ENCODE measurements at regions not wholly inside any gene's neighbourhood (a gene's known extent, or its start where the extent isn't known, plus 50 kb on each side); places are given as distances from the start of the nearest gene placed in this dataset.

GRCh38 chr12:67424784-67425183, 155.6 kb downstream of the CAND1 start:
- H3K27me3 ChIP-seq (ENCODE audit: insufficient read depth, low read length) = no peaks in the 10 kb centered on the region
- H3K9me2 ChIP-seq (ENCODE audit: insufficient read depth) = no peaks in the 10 kb centered on the region
- RAD21 ChIA-PET (ENCODE audit: low non-redundant PET in 1 of 2, low total read pairs in 2 of 2, uncharacterized antibody in 2 of 2, unreplicated experiment in 2 of 2) = no interaction called here
- no peak overlapping the region for H3K27ac ChIP-seq (ENCODE audit: low read depth, low read length)
- no peak overlapping the region for H2AFZ ChIP-seq (ENCODE audit: low read depth, low read length, poor library complexity, severe bottlenecking)
- H3K4me1 ChIP-seq (ENCODE audit: control insufficient read depth in 1 of 2, insufficient read depth in 2 of 2, low read length in 2 of 2) = no peaks in the 10 kb centered on the region
- H3K9me3 ChIP-seq (ENCODE audit: control insufficient read depth in 1 of 2, insufficient read depth in 1 of 2, low read depth in 1 of 2, low read length in 2 of 2) = no peaks in the 10 kb centered on the region
- no peaks in the 10 kb centered on the region for H4K20me1 ChIP-seq (ENCODE audit: insufficient read depth)
- ATAC-seq (no peak; the same call in 1 of the 2 replicates), DNase-seq (ENCODE audit: low read depth, low spot score) (no peak)
- H3K36me3 ChIP-seq (ENCODE audit: control insufficient read depth in 1 of 2, insufficient read depth in 2 of 2, low read length in 2 of 2) = no peaks in the 10 kb centered on the region
- BruUV-seq (replicated peaks) = no TSS peak
- no peak overlapping the region for H3K4me2 ChIP-seq (ENCODE audit: low read length)
- no peak overlapping the region for H3K4me3 ChIP-seq (replicated peaks in 1 of 2; ENCODE audit: low read depth in 1 of 2, low read length in 2 of 2)
- no peaks in the 10 kb centered on the region for H3K79me2 ChIP-seq (ENCODE audit: insufficient read depth, low read length)
- intact Hi-C loops (cut with micrococcal nuclease) = no loop called here
- POLR2A ChIA-PET = no interaction called here
- TF ChIP-seq EZH2phosphoT487 (IDR thresholded peaks at IDR 0.05; ENCODE audit: borderline replicate concordance) (no peak), ZFX (IDR thresholded peaks at IDR 0.05) (no peak), FOSL1 (IDR thresholded peaks at IDR 0.05; ENCODE audit: low read depth) (no peak), POLR2AphosphoS5 (IDR thresholded peaks at IDR 0.05; ENCODE audit: low read depth, low read length) (no peak), SP1 (IDR thresholded peaks at IDR 0.05; ENCODE audit: low read depth) (no peak), SRF (IDR thresholded peaks at IDR 0.05; ENCODE audit: low read depth) (no peak), ELF1 (IDR thresholded peaks at IDR 0.05; ENCODE audit: borderline replicate concordance, low read depth) (no peak), CBX3 (IDR thresholded peaks at IDR 0.05; ENCODE audit: low read depth) (no peak), EGR1 (IDR thresholded peaks at IDR 0.05; ENCODE audit: low read depth) (no peak), ZNF274 (IDR thresholded peaks at IDR 0.05; ENCODE audit: low read depth, low read length) (no peak), EZH2 (IDR thresholded peaks at IDR 0.05) (no peak)
- TF ChIP-seq, protein P1, sequence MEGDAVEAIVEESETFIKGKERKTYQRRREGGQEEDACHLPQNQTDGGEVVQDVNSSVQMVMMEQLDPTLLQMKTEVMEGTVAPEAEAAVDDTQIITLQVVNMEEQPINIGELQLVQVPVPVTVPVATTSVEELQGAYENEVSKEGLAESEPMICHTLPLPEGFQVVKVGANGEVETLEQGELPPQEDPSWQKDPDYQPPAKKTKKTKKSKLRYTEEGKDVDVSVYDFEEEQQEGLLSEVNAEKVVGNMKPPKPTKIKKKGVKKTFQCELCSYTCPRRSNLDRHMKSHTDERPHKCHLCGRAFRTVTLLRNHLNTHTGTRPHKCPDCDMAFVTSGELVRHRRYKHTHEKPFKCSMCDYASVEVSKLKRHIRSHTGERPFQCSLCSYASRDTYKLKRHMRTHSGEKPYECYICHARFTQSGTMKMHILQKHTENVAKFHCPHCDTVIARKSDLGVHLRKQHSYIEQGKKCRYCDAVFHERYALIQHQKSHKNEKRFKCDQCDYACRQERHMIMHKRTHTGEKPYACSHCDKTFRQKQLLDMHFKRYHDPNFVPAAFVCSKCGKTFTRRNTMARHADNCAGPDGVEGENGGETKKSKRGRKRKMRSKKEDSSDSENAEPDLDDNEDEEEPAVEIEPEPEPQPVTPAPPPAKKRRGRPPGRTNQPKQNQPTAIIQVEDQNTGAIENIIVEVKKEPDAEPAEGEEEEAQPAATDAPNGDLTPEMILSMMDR (IDR thresholded peaks at IDR 0.05 in 2 of 3, conservative IDR thresholded peaks at IDR 0.05 in 1 of 3; ENCODE audit: borderline replicate concordance in 1 of 3, insufficient read depth in 1 of 3, low read depth in 2 of 3, low read length in 2 of 3) = no peak
- H3K9ac ChIP-seq (ENCODE audit: low read length) = no peak overlapping the region
- CTCF ChIA-PET = no interaction called here
